ENCODE measurements at regions not wholly inside any gene's neighbourhood (a gene's known extent, or its start where the extent isn't known, plus 50 kb on each side); places are given as distances from the start of the nearest gene placed in this dataset.

GRCh38 chr12:61857968-61858367 lies 402.2 kb upstream of the USP15 start:
- DNase-seq, result no peak

- no peak for DNase-seq
These were observed 399.8 kb upstream of the USP15 start for GRCh38 chr12:61860451-61860850.

- DNase-seq, result no peak
These were observed 397.2 kb upstream of the USP15 start for GRCh38 chr12:61862986-61863385.

GRCh38 chr12:61863811-61864210 lies 396.4 kb upstream of the USP15 start:
- no peak for DNase-seq

- no peak for DNase-seq
These were observed 390.4 kb upstream of the USP15 start for GRCh38 chr12:61869796-61870195.

GRCh38 chr12:61870658-61871484 lies 389.3 kb upstream of the USP15 start:
- DNase-seq, result no peak

GRCh38 chr12:61871485-61871810 lies 388.8 kb upstream of the USP15 start:
- no peak for DNase-seq

- DNase-seq, result no peak
These were observed 381.0 kb upstream of the USP15 start for GRCh38 chr12:61879229-61879628.

GRCh38 chr12:61880186-61880585 lies 380.0 kb upstream of the USP15 start:
- no peak for DNase-seq

- no peak for DNase-seq
These were observed 368.6 kb upstream of the USP15 start for GRCh38 chr12:61891632-61892031.

- no peak for DNase-seq
These were observed 366.0 kb upstream of the USP15 start for GRCh38 chr12:61894168-61894567.

- DNase-seq, result no peak
These were observed 363.8 kb upstream of the USP15 start for GRCh38 chr12:61896436-61896835.

- DNase-seq, result no peak
These were observed 357.8 kb upstream of the USP15 start for GRCh38 chr12:61902403-61902802.

GRCh38 chr12:61911113-61911512 lies 349.1 kb upstream of the USP15 start:
- no peak for DNase-seq

GRCh38 chr12:61915420-61915819 lies 344.8 kb upstream of the USP15 start:
- DNase-seq, result no peak

- no peak for DNase-seq
These were observed 343.4 kb upstream of the USP15 start for GRCh38 chr12:61916831-61917230.

GRCh38 chr12:61919686-61920085 lies 340.5 kb upstream of the USP15 start:
- no peak for DNase-seq

- no peak for DNase-seq
These were observed 340.0 kb upstream of the USP15 start for GRCh38 chr12:61920230-61920629.

GRCh38 chr12:61923152-61923551 lies 337.1 kb upstream of the USP15 start:
- no peak for DNase-seq

GRCh38 chr12:61934564-61934963 lies 325.6 kb upstream of the USP15 start:
- DNase-seq, result no peak

- no peak for DNase-seq
These were observed 320.2 kb upstream of the USP15 start for GRCh38 chr12:61939977-61940376.

- no peak for DNase-seq
These were observed 303.7 kb upstream of the USP15 start for GRCh38 chr12:61956545-61956944.

- no peak for DNase-seq
These were observed 285.7 kb upstream of the USP15 start for GRCh38 chr12:61974461-61974860.

- no peak for DNase-seq
These were observed 274.4 kb upstream of the USP15 start for GRCh38 chr12:61985830-61986229.

GRCh38 chr12:61987173-61987572 lies 273.0 kb upstream of the USP15 start:
- no peak for DNase-seq
